HCT116 (cell line): ENCODE measurements at regions not wholly inside any gene's neighbourhood (a gene's known extent, or its start where the extent isn't known, plus 50 kb on each side); places are given as distances from the start of the nearest gene placed in this dataset.

Source experiments
- ATAC-seq: fragments of 200-7000 bp; cut with Tn5 transposase; 2 replicates; pipeline ENCODE4 v1.9.1; 2020; ENCODE audit warnings: mild to moderate bottlenecking, moderate library complexity
- BruUV-seq: library from RNA; stranded (reverse); fragments of 400-500 nt; replicated peaks from 2 replicates; lab custom pipeline; 2021; lab: Mats Ljungman, UMichigan
- CTCF ChIA-PET: fragments of 300-600 bp; sonication (Branson Sonifier 250); formaldehyde crosslinking; loops from one replicate; lab custom pipeline; 2021; ENCODE audit warnings: antibody characterized with exemption; lab: Charles Lee
- POLR2A ChIA-PET: fragments of 300-600, 350-600 bp; sonication (Branson Sonifier 250); formaldehyde crosslinking; loops from one replicate; lab custom pipeline; 2021; ENCODE audit warnings: antibody characterized with exemption; lab: Charles Lee
- RAD21 ChIA-PET, 2 experiments: fragments of 300-600 bp; sonication (Branson Sonifier 250); formaldehyde crosslinking; loops; one replicate each; lab custom pipeline; 2023; ENCODE audit warnings: low total read pairs in 2 of 2; ENCODE audit not compliant: uncharacterized antibody in 2 of 2, unreplicated experiment in 2 of 2, low non-redundant PET in 1 of 2; lab: Charles Lee
- DNase-seq: peaks from one replicate; pipeline ENCODE4 v3.0.0-alpha.2; 2010; ENCODE audit warnings: low read depth, low spot score
- H2AFZ ChIP-seq: fragments of 200-600 bp; shearing (Covaris generic), sonication (generic); 2 replicates; pipeline ENCODE4 v1.6.1; 2017; ENCODE audit warnings: low read depth, mixed run types, mixed read lengths, antibody characterized with exemption, low read length; ENCODE audit not compliant: poor library complexity, severe bottlenecking
- H3K27ac ChIP-seq: 2 replicates; pipeline ENCODE4 v1.5.1; 2012; ENCODE audit warnings: low read depth, low read length
- H3K27me3 ChIP-seq: fragments of 200-600 bp; sonication (generic); 2 replicates; pipeline ENCODE4 v1.6.1; 2016; ENCODE audit warnings: mixed run types, low read length, mixed read lengths; ENCODE audit not compliant: insufficient read depth
- H3K36me3 ChIP-seq, 2 experiments: fragments of 200-500 bp in 1 of 2; fragments of 200-600 bp in 1 of 2; sonication (Bioruptor generic) in 1 of 2; sonication (generic) in 1 of 2; 2 replicates each; pipeline versions ENCODE4 v1.5.1 to v1.6.1; 2014 to 2016; ENCODE audit warnings: low read length in 2 of 2, inconsistent platforms in 1 of 2, mixed read lengths in 1 of 2, mixed run types in 1 of 2; ENCODE audit not compliant: insufficient read depth in 2 of 2, control insufficient read depth in 1 of 2
- H3K4me1 ChIP-seq, 2 experiments: fragments of 200-600 bp in 1 of 2; sonication (generic) in 1 of 2; 2 replicates each; pipeline versions ENCODE4 v1.5.1 to v1.6.1; 2012 to 2017; ENCODE audit warnings: low read length in 2 of 2, inconsistent platforms in 1 of 2, mild to moderate bottlenecking in 1 of 2, mixed read lengths in 1 of 2, mixed run types in 1 of 2, moderate library complexity in 1 of 2; ENCODE audit not compliant: insufficient read depth in 2 of 2, control insufficient read depth in 1 of 2
- H3K4me2 ChIP-seq: fragments of 200-600 bp; sonication (generic); 2 replicates; pipeline ENCODE4 v1.6.1; 2017; ENCODE audit warnings: mixed run types, low read length, mixed read lengths
- H3K4me3 ChIP-seq, 2 experiments: fragments of 200-600 bp in 1 of 2; sonication (generic) in 1 of 2; replicated peaks in 1 of 2; 2 replicates each; pipeline ENCODE4 v1.5.1; 2011 to 2016; ENCODE audit warnings: low read length in 2 of 2, control low read depth in 1 of 2, low read depth in 1 of 2, mild to moderate bottlenecking in 1 of 2, mixed read lengths in 1 of 2, mixed run types in 1 of 2
- H3K79me2 ChIP-seq: fragments of 200-600 bp; sonication (generic); 2 replicates; pipeline ENCODE4 v1.6.1; 2017; ENCODE audit warnings: mild to moderate bottlenecking, mixed run types, low read length, moderate library complexity, mixed read lengths; ENCODE audit not compliant: insufficient read depth
- H3K9ac ChIP-seq: fragments of 200-600 bp; sonication (generic); 2 replicates; pipeline ENCODE4 v1.6.1; 2016; ENCODE audit warnings: low read length, mixed read lengths
- H3K9me2 ChIP-seq: fragments of 200-600 bp; sonication (generic), shearing (Covaris generic); 2 replicates; pipeline ENCODE4 v1.6.1; 2017; ENCODE audit warnings: mixed run types, mild to moderate bottlenecking, moderate library complexity; ENCODE audit not compliant: insufficient read depth
- H3K9me3 ChIP-seq, 2 experiments: fragments of 200-500 bp in 1 of 2; fragments of 200-600 bp in 1 of 2; sonication (Bioruptor generic) in 1 of 2; sonication (generic) in 1 of 2; 2 replicates each; pipeline ENCODE4 v1.6.1; 2014 to 2017; ENCODE audit warnings: low read length in 2 of 2, mixed read lengths in 2 of 2, inconsistent platforms in 1 of 2, low read depth in 1 of 2, mild to moderate bottlenecking in 1 of 2, mixed run types in 1 of 2, moderate library complexity in 1 of 2; ENCODE audit not compliant: control insufficient read depth in 1 of 2, insufficient read depth in 1 of 2
- H4K20me1 ChIP-seq: fragments of 200-600 bp; sonication (generic), shearing (Covaris generic); 2 replicates; pipeline ENCODE4 v1.6.1; 2017; ENCODE audit warnings: mixed run types, mild to moderate bottlenecking, moderate library complexity; ENCODE audit not compliant: insufficient read depth
- EZH2 ChIP-seq: fragments of 200-600 bp; sonication (generic); IDR thresholded peaks from 2 replicates; pipeline ENCODE4 v1.6.1; 2017; ENCODE audit warnings: antibody characterized with exemption, mixed run types
- EZH2phosphoT487 ChIP-seq: fragments of 200-600 bp; IDR thresholded peaks from 2 replicates; pipeline ENCODE4 v1.6.1; 2018; ENCODE audit warnings: antibody characterized with exemption, borderline replicate concordance
- FOSL1 ChIP-seq: IDR thresholded peaks from 2 replicates; pipeline ENCODE4 v1.6.1; 2012; ENCODE audit warnings: low read depth
- REST ChIP-seq: IDR thresholded peaks from 2 replicates; pipeline ENCODE4 v1.6.1; 2012; ENCODE audit warnings: low read depth
- SP1 ChIP-seq: IDR thresholded peaks from 2 replicates; pipeline ENCODE4 v1.6.1; 2012; ENCODE audit warnings: low read depth
- SRF ChIP-seq: IDR thresholded peaks from 2 replicates; pipeline ENCODE4 v1.6.1; 2012; ENCODE audit warnings: low read depth
- TCF7L2 ChIP-seq: IDR thresholded peaks from 2 replicates; pipeline ENCODE4 v1.7.0; 2011; ENCODE audit warnings: borderline replicate concordance, inconsistent platforms; ENCODE audit not compliant: insufficient read depth, insufficient read length; ENCODE audit errors: extremely low read depth
- YY1 ChIP-seq: IDR thresholded peaks from 2 replicates; pipeline ENCODE4 v1.6.1; 2011; ENCODE audit warnings: low read length, low read depth, moderate library complexity, mild to moderate bottlenecking; ENCODE audit not compliant: insufficient replicate concordance; ENCODE audit errors: extremely low read depth
- ZFX ChIP-seq: fragments of 450-650 bp; IDR thresholded peaks from 2 replicates; pipeline ENCODE4 v1.6.1; 2017
- intact Hi-C: fragments of 100-400 bp; cut with micrococcal nuclease; formaldehyde crosslinking; loops from 2 replicates; pipeline ENCODE4 v1.10.0; 2022

- no peak overlapping the region for H2AFZ ChIP-seq
Observed at GRCh38 chr10:14384915-14385314, 54.2 kb upstream of the FRMD4A start.

More at GRCh38 chr10:14384915-14385314, 54.2 kb upstream of the FRMD4A start:
- no peak overlapping the region for H3K27ac ChIP-seq
- H3K4me1 ChIP-seq, result no peaks in the 10 kb centered on the region
- no peaks in the 10 kb centered on the region for H3K79me2 ChIP-seq
- H3K9ac ChIP-seq, result no peak overlapping the region
- ChIA-PET CTCF (interaction anchor here (0.6 to 1.1 kb wide), 8 partner anchors 10 to 1012 kb away, joined by 3 to 5 read pairs (median 3); no protein-coding TSS in a partner anchor), RAD21 (no interaction called here), POLR2A (no interaction called here)
- H3K36me3 ChIP-seq, result no peaks in the 10 kb centered on the region
- no peak for ATAC-seq
- H3K9me3 ChIP-seq, result no peaks in the 10 kb centered on the region
- H3K4me2 ChIP-seq, result no peak overlapping the region
- no peak for DNase-seq
- intact Hi-C loops, result loop anchor here (5.0 kb wide), 1 partner anchor 92 kb away; no protein-coding TSS in a partner anchor
- H3K9me2 ChIP-seq, result no peaks in the 10 kb centered on the region
- H3K27me3 ChIP-seq, result peaks cover 38% of the 10 kb centered on the region
- no TSS peak for BruUV-seq
- H3K4me3 ChIP-seq, result no peak overlapping the region
- H4K20me1 ChIP-seq, result no peaks in the 10 kb centered on the region
- TF ChIP-seq SP1 (no peak), SRF (no peak), FOSL1 (no peak), EZH2 (no peak), ZFX (no peak), REST (no peak), TCF7L2 (no peak), YY1 (no peak), EZH2phosphoT487 (no peak)
